Peyer's patch (tissue), 4 donors: ENCODE measurements at regions not wholly inside any gene's neighbourhood (a gene's known extent, or its start where the extent isn't known, plus 50 kb on each side); places are given as distances from the start of the nearest gene placed in this dataset.
"Not testable (repeated sequence)": the region's sequence is repeated elsewhere in the genome, so short reads cannot be mapped to it uniquely, and the experiment has no call there.

Experiments
- DNase-seq, 3 donors: peaks; one replicate each; pipeline ENCODE4 v3.0.0-alpha.2; 2017 to 2019
- H3K27ac ChIP-seq, 4 donors: fragments of 200-600 bp; sonication (generic); one replicate each; pipeline ENCODE4 v1.5.1; 2016 to 2019
- H3K27me3 ChIP-seq, 2 donors: fragments of 200-600 bp; sonication (generic); one replicate each; pipeline ENCODE4 v1.5.1; 2019
- H3K36me3 ChIP-seq, 3 donors: fragments of 200-600 bp; sonication (generic); one replicate each; pipeline ENCODE4 v1.5.1; 2016 to 2019
- H3K4me1 ChIP-seq, 4 donors: fragments of 200-600 bp; sonication (generic); one replicate each; pipeline ENCODE4 v1.5.1; 2016 to 2019
- H3K4me3 ChIP-seq, 4 donors: fragments of 200-600 bp; sonication (generic); 1 replicate in 3 of 4; 2 replicates in 1 of 4; pipeline ENCODE4 v1.5.1; 2016 to 2019; ENCODE audit warnings: mild to moderate bottlenecking in 1 of 4
- H3K9me3 ChIP-seq, 4 donors: fragments of 200-600 bp; sonication (generic); one replicate each; pipeline ENCODE4 v1.5.1; 2016 to 2019; ENCODE audit warnings: mild to moderate bottlenecking in 1 of 4
- POLR2A ChIP-seq, 2 donors: fragments of 450-650 bp; IDR thresholded peaks; one replicate each; pipeline ENCODE4 v1.5.1; 2017; ENCODE audit warnings: antibody characterized with exemption in 2 of 2, mild to moderate bottlenecking in 2 of 2, moderate library complexity in 2 of 2
- TF ChIP-seq, protein P1 (sequence below), 6 experiments: fragments of 450-650 bp in 4 of 6; fragments of 200-600 bp in 2 of 6; sonication (generic) in 1 of 6; IDR thresholded peaks; one replicate each; pipeline ENCODE4 v1.5.1; 2017 to 2019; ENCODE audit warnings: antibody characterized with exemption in 6 of 6, mild to moderate bottlenecking in 3 of 6, moderate library complexity in 1 of 6

DNA sequence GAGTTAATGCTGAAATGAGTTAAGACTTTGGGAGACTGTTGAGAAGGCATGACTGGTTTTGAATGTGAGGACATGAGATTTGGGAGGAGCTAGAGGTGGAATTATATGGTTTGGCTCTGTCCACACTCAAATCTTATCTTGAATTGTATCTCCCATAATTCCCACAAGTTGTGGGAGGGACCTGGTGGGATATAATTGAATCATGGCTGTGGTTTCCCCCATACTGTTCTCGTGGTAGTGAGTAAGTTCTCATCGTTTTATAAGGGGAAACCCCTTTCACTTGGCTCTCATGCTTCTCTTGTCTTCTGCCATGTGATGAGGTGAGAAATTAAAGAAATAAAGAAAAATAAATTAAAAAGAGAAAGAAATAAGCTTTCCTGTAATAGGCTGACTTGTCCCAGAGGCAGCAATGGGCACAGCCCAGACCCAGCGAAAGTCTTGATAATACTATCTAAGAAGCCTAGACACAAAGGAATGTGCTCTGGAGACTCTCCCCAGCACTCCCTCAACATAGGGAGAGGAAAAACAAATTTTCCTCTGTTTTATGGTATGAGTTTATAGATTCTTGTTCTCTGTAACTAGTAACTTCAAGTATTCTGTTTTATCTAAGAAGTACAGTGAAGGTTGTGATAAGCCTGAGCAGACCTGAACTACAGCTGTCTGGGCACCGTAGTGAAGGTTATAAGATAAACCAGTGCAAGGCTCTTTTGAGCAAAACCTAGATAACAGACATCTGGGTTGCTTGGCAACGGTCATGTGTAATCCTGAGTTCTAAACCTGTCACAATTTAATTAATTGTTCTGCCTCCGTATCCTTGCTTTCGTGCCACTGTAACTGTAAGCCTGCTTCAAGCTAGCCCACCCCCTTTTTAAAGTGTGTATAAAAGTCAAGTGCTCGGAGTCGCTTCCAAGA, 88.9 kb upstream of the ECI2 start:
- TF ChIP-seq POLR2A (IDR thresholded peaks at IDR 0.05): no peak
- TF ChIP-seq, protein P1, sequence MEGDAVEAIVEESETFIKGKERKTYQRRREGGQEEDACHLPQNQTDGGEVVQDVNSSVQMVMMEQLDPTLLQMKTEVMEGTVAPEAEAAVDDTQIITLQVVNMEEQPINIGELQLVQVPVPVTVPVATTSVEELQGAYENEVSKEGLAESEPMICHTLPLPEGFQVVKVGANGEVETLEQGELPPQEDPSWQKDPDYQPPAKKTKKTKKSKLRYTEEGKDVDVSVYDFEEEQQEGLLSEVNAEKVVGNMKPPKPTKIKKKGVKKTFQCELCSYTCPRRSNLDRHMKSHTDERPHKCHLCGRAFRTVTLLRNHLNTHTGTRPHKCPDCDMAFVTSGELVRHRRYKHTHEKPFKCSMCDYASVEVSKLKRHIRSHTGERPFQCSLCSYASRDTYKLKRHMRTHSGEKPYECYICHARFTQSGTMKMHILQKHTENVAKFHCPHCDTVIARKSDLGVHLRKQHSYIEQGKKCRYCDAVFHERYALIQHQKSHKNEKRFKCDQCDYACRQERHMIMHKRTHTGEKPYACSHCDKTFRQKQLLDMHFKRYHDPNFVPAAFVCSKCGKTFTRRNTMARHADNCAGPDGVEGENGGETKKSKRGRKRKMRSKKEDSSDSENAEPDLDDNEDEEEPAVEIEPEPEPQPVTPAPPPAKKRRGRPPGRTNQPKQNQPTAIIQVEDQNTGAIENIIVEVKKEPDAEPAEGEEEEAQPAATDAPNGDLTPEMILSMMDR (IDR thresholded peaks at IDR 0.05): no peak
- Histone ChIP-seq H3K4me1 (no peaks in the 10 kb centered on the region), H3K27me3 (no peaks in the 10 kb centered on the region), H3K4me3 (no peak overlapping the region), H3K36me3 (no peaks in the 10 kb centered on the region), H3K27ac (no peak overlapping the region), H3K9me3 (no peaks in the 10 kb centered on the region)
- no peak for DNase-seq

DNA sequence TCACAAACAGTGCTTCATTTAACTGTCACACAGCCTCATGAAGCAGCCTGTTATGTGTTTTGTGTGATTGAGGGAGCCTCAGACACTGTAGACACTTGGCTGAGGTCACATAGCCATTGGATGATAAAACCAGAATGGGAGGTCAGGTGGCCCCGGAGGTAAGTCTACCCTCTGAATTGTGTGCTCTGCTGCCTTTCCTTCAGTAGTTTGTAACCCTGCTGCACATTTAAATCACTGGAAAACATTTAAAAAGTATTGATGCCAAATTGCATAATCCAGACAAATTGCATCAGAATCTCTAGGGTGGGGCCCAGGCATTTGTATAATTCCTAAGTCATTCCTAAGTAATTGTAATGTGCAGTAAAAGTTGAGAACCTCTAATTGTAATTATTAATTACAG, 85.2 kb upstream of the ECI2 start:
- H3K4me1 ChIP-seq: no peaks in the 10 kb centered on the region
- no peak overlapping the region for H3K27ac ChIP-seq
- no peaks in the 10 kb centered on the region for H3K36me3 ChIP-seq
- no peak for DNase-seq
- H3K4me3 ChIP-seq: no peak overlapping the region
- no peaks in the 10 kb centered on the region for H3K27me3 ChIP-seq
- TF ChIP-seq, protein P1 (IDR thresholded peaks at IDR 0.05): no peak
- TF ChIP-seq POLR2A (IDR thresholded peaks at IDR 0.05): no peak
- H3K9me3 ChIP-seq: no peaks in the 10 kb centered on the region

- not testable (repeated sequence) for H3K9me3 ChIP-seq, DNase-seq, H3K4me3 ChIP-seq, H3K27me3 ChIP-seq, H3K36me3 ChIP-seq, H3K27ac ChIP-seq, H3K4me1 ChIP-seq
Measured at GRCh38 chr6:4218619-4219317, 83.4 kb upstream of the ECI2 start.

- H3K4me1 ChIP-seq: no peaks in the 10 kb centered on the region
- H3K9me3 ChIP-seq: peaks cover 0 to 7% (median 3%) of the 10 kb centered on the region in 4 donors
- no peak overlapping the region for H3K4me3 ChIP-seq
- H3K27ac ChIP-seq: no peak overlapping the region
- H3K27me3 ChIP-seq: no peaks in the 10 kb centered on the region
- no peak for TF ChIP-seq POLR2A (IDR thresholded peaks at IDR 0.05)
- TF ChIP-seq, protein P1 (IDR thresholded peaks at IDR 0.05): no peak
- no peaks in the 10 kb centered on the region for H3K36me3 ChIP-seq
- DNase-seq: no peak
Measured at GRCh38 chr6:4212588-4212987, 77.2 kb upstream of the ECI2 start.

DNA sequence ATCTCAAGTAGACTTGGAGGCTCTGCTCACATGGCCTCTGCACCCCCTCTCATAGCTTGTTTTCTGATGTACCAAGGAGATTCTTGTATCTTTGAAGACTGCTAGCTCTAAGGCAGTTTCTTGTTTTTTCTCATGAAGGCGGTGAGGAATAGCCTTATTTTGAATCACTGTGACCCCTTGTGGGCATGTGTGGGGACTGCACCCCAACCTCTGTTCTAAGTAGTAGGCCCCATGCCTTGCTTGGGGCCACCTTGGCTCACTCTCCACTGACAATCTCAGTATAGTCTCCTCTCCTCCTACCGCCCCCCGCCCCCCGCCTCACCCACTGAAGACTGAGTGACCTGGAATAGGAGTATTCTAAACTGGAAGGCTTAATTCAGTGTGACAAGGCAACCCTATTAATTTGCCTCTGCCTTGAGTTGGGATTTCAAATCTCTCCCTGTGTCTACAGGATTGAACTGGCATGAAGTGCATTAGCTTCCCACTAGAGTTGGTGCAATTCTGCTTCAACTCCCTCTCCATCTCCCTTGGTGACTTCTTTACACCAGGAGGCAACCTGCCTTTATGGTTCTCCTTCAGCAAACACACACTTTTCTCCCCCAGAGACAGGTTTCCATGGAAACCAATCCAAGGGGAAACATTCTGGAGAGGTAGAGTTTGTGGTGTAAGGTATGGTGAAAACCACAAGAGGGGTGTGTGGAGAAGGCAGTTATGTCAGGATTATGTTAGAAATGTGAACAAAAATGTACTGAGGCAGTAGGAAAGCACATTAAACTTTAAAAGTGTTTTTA, 75.4 kb upstream of the ECI2 start:
- H3K27ac ChIP-seq: no peak overlapping the region
- H3K4me3 ChIP-seq: no peak overlapping the region
- peaks cover 0 to 7% (median 3%) of the 10 kb centered on the region in 4 donors for H3K9me3 ChIP-seq
- DNase-seq: peak; percentile 47 to 78 (median 58)
- H3K4me1 ChIP-seq: no peaks in the 10 kb centered on the region
- no peaks in the 10 kb centered on the region for H3K36me3 ChIP-seq
- TF ChIP-seq, protein P1 (IDR thresholded peaks at IDR 0.05): peak; percentile 20 to 69 (median 54)
- TF ChIP-seq POLR2A (IDR thresholded peaks at IDR 0.05): no peak
- no peaks in the 10 kb centered on the region for H3K27me3 ChIP-seq
